ENCODE measurements at regions not wholly inside any gene's neighbourhood (a gene's known extent, or its start where the extent isn't known, plus 50 kb on each side); places are given as distances from the start of the nearest gene placed in this dataset.

DNA sequence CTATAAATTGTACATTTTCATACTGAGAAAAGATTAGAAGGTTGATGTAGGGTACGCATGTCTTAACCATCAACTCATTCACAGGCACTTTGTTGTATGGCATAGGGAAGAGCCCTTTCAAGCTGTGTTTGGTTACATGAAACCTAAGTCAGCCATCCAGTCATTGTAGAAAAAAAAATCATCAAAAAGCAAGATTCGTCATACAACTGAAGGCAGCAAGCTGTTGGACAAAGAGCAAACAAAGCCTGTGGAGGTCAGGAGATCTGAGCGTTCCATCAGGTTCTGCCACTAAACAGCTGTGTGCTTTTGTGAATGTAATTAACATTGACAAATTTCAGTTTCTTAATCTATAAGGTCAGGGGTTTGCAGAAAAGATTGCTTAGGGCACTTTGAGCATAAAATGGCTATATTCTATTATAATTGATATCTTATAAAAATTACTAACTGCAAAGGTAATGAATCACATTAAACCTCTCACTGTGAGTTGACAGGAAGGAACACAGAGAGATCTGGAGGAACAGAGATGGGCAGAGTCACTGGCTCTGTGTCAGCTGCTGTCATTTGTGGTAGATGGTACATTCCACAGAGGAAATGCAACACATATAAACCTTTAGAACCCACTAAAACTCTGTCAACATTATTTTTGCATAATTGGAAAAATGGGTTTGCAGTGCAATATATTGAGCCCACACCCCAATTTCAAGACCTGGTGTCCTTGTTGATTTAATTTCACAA, 66.3 kb upstream of the MYOCD start:
- WGBS, 2 donors: 38 to 52% methylated on average over 3 of the region's 3 CpGs
- Histone ChIP-seq H3K27ac (no peak overlapping the region), H3K9me3 (no peaks in the 10 kb centered on the region), H3K36me3 (no peaks in the 10 kb centered on the region), H3K27me3 (no peaks in the 10 kb centered on the region), H3K4me1 (no peaks in the 10 kb centered on the region), H3K4me3 (no peak overlapping the region)
- DNase-seq: no peak
- intact Hi-C loops (cut with DNase I): no loop called here
- TF ChIP-seq, protein P1, sequence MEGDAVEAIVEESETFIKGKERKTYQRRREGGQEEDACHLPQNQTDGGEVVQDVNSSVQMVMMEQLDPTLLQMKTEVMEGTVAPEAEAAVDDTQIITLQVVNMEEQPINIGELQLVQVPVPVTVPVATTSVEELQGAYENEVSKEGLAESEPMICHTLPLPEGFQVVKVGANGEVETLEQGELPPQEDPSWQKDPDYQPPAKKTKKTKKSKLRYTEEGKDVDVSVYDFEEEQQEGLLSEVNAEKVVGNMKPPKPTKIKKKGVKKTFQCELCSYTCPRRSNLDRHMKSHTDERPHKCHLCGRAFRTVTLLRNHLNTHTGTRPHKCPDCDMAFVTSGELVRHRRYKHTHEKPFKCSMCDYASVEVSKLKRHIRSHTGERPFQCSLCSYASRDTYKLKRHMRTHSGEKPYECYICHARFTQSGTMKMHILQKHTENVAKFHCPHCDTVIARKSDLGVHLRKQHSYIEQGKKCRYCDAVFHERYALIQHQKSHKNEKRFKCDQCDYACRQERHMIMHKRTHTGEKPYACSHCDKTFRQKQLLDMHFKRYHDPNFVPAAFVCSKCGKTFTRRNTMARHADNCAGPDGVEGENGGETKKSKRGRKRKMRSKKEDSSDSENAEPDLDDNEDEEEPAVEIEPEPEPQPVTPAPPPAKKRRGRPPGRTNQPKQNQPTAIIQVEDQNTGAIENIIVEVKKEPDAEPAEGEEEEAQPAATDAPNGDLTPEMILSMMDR (IDR thresholded peaks at IDR 0.05): no peak
- TF ChIP-seq POLR2A (IDR thresholded peaks at IDR 0.05): no peak

DNA sequence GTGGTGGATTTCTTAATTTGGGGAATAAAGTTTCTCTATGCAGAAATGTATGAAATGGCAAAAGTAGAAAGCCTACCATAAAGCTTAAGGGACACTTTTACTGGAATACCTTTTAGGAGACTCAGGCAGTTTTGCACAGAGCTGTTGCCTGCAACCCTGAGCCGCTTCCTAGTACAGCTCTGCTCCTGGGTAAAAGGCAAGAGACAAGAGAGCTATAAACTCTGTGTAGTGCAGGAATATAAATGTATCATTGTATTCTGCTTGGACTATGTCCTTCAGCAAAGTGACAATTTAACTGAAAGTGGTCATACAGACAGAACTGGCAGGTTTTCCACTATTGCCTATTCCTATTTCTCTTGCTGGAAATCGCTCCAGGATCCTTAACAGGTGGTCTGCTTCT, 65.3 kb upstream of the MYOCD start:
- WGBS, 2 donors: 60 to 69% methylated on average over 2 of the region's 2 CpGs
- intact Hi-C loops (cut with DNase I): no loop called here

DNA sequence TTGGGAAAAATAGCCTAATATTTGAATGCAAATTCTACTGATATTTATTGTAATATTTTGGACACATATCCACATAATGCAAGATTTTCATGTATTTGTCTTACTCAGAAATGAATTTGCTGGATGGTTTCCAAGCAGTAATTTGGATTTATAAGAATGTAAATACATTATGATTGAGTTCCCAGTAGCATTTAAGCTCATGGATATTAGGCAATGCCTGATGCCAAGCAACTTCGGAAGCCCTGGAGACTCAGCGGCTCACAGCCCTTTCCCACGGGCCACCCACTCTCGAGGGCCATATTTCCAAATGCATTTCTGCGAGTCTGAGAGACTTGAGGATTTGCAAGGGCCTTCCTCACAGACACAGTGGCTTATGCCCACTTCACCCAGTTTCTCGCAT, 62.1 kb upstream of the MYOCD start:
- Histone ChIP-seq H3K4me3 (no peak overlapping the region), H3K27ac (no peak overlapping the region), H3K27me3 (no peaks in the 10 kb centered on the region), H3K9me3 (no peaks in the 10 kb centered on the region), H3K36me3 (no peaks in the 10 kb centered on the region), H3K4me1 (no peaks in the 10 kb centered on the region)
- no peak for DNase-seq
- intact Hi-C loops (cut with DNase I): no loop called here
- WGBS, 2 donors: 72 to 84% methylated on average over 6 of the region's 6 CpGs
- TF ChIP-seq, protein P1 (IDR thresholded peaks at IDR 0.05): no peak
- TF ChIP-seq POLR2A (IDR thresholded peaks at IDR 0.05): no peak

More for the DNA sequence above, 65.3 kb upstream of the MYOCD start:
- Histone ChIP-seq H3K27me3 (no peaks in the 10 kb centered on the region), H3K4me1 (no peaks in the 10 kb centered on the region), H3K4me3 (no peak overlapping the region), H3K9me3 (no peaks in the 10 kb centered on the region), H3K27ac (no peak overlapping the region), H3K36me3 (no peaks in the 10 kb centered on the region)
- no peak for DNase-seq
- TF ChIP-seq, protein P1 (IDR thresholded peaks at IDR 0.05): no peak
- TF ChIP-seq POLR2A (IDR thresholded peaks at IDR 0.05): no peak

DNA sequence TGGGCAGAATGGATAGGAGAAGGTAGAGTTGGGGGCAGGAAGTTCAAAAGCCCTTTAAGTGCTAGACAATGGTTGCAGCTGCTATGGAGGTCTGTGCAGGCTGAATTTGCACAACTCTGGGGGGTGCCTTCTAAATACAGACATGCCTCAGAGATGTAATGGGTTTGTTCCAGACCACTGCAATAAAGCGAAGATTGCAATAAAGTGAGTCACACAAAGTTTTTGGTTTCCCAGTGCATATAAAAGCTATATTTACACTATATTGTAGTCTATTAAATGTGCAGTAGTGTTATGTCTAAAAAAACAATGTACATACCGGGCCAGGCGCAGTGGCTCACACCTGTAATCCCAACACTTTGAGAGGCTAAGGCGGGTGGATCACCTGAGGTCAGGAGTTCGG, 60.5 kb upstream of the MYOCD start:
- WGBS, 2 donors: 89 to 95% methylated on average over 5 of the region's 5 CpGs
- Histone ChIP-seq H3K36me3 (no peaks in the 10 kb centered on the region), H3K27me3 (no peaks in the 10 kb centered on the region), H3K9me3 (no peaks in the 10 kb centered on the region), H3K27ac (no peak overlapping the region), H3K4me1 (no peaks in the 10 kb centered on the region), H3K4me3 (no peak overlapping the region)
- TF ChIP-seq, protein P1 (IDR thresholded peaks at IDR 0.05): no peak
- TF ChIP-seq POLR2A (IDR thresholded peaks at IDR 0.05): no peak
- DNase-seq: no peak
- intact Hi-C loops (cut with DNase I): no loop called here

DNA sequence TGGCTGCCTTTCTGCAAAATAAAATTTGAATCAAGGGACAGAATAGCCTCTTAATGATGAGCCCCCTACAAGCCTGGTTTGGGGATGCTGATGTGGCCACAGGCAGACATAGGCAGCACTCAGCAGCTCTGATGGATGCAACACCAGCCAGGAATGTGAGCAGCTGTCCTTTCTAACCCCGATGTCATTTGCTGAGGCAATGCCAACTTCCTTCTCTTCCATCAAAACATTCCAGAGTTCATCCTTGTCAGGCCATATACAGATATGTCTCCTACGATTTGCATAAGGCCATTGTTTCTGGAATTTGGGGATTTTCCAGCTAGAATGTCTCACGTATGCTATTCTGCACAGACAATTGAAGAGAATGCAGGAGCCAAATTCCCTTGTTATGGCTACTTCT, 52.1 kb upstream of the MYOCD start:
- Histone ChIP-seq H3K27me3 (no peaks in the 10 kb centered on the region), H3K9me3 (no peaks in the 10 kb centered on the region), H3K27ac (no peak overlapping the region), H3K4me1 (no peaks in the 10 kb centered on the region), H3K4me3 (no peak overlapping the region), H3K36me3 (no peaks in the 10 kb centered on the region)
- intact Hi-C loops (cut with DNase I): no loop called here
- TF ChIP-seq, protein P1 (IDR thresholded peaks at IDR 0.05): no peak
- no peak for TF ChIP-seq POLR2A (IDR thresholded peaks at IDR 0.05)
- WGBS, 2 donors: 8 to 44% methylated on average over 3 of the region's 3 CpGs
- no peak for DNase-seq
